Neural progenitor cell (in vitro differentiated cells): ENCODE measurements at regions not wholly inside any gene's neighbourhood (a gene's known extent, or its start where the extent isn't known, plus 50 kb on each side); places are given as distances from the start of the nearest gene placed in this dataset.

Experiments used
- CTCF ChIP-seq: fragments of 200-600 bp; sonication (generic); IDR thresholded peaks from 2 replicates; pipeline ENCODE4 v1.5.1; 2017; ENCODE audit warnings: antibody characterized with exemption, mild to moderate bottlenecking
- EZH2 ChIP-seq: fragments of 200-600 bp; sonication (generic); IDR thresholded peaks from 2 replicates; pipeline ENCODE4 v1.6.1; 2017; ENCODE audit warnings: antibody characterized with exemption, mild to moderate bottlenecking, moderate library complexity

DNA sequence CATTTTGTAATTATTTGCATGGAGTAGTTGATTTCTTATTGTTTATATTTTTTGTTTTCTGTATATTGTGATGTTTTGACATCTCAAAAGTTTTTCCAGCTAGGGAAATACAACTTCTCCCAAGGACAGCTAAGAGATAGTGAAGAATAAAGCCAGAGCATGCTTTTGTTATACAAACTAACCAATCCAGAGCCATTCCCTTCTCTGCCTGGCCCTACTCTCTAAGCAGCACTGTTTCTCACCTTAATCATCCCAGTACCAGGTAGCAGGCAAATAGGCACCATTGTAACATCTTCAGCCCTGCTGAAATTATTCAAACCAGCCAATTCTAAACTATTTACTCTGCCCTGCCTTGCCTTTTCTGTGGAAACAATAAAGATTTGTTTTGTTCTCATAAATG, 1063.4 kb upstream of the CHAC2 start:
- TF ChIP-seq CTCF (no peak), EZH2 (no peak)
